ENCODE measurements at regions not wholly inside any gene's neighbourhood (a gene's known extent, or its start where the extent isn't known, plus 50 kb on each side); places are given as distances from the start of the nearest gene placed in this dataset.

GRCh38 chr20:22368235-22368634, 216.1 kb downstream of the FOXA2 start:
- DNase-seq: no peak

- DNase-seq: no peak
Measured at GRCh38 chr20:22366631-22367030, 217.7 kb downstream of the FOXA2 start.

- no peak for DNase-seq
Measured at GRCh38 chr20:22354647-22355046, 229.7 kb downstream of the FOXA2 start.

GRCh38 chr20:22353586-22353985, 230.8 kb downstream of the FOXA2 start:
- no peak for DNase-seq

- no peak for DNase-seq
Measured at GRCh38 chr20:22352019-22352418, 232.4 kb downstream of the FOXA2 start.

GRCh38 chr20:22350624-22351023, 233.7 kb downstream of the FOXA2 start:
- no peak for DNase-seq

GRCh38 chr20:22348010-22348409, 236.4 kb downstream of the FOXA2 start:
- DNase-seq: no peak

GRCh38 chr20:22346716-22347115, 237.7 kb downstream of the FOXA2 start:
- DNase-seq: no peak

- no peak for DNase-seq
Measured at GRCh38 chr20:22343612-22344011, 240.8 kb downstream of the FOXA2 start.

- no peak for DNase-seq
Measured at GRCh38 chr20:22342410-22342809, 242.0 kb downstream of the FOXA2 start.

- DNase-seq: no peak
Measured at GRCh38 chr20:22341508-22341907, 242.9 kb downstream of the FOXA2 start.

- no peak for DNase-seq
Measured at GRCh38 chr20:22339946-22340345, 244.4 kb downstream of the FOXA2 start.

GRCh38 chr20:22339091-22339881, 245.1 kb downstream of the FOXA2 start:
- DNase-seq: peak; percentile 60

- DNase-seq: peak; percentile 1
Measured at GRCh38 chr20:22338140-22338708, 246.1 kb downstream of the FOXA2 start.

GRCh38 chr20:22335210-22335609, 249.2 kb downstream of the FOXA2 start:
- DNase-seq: no peak

- DNase-seq: peak; percentile 43
Measured at GRCh38 chr20:22333885-22334545, 250.4 kb downstream of the FOXA2 start.

- no peak for DNase-seq
Measured at GRCh38 chr20:22324505-22324904, 259.9 kb downstream of the FOXA2 start.

GRCh38 chr20:22322513-22322912, 261.9 kb downstream of the FOXA2 start:
- DNase-seq: no peak

GRCh38 chr20:22321191-22321590, 263.2 kb downstream of the FOXA2 start:
- DNase-seq: no peak

- no peak for DNase-seq
Measured at GRCh38 chr20:22320245-22320915, 264.0 kb downstream of the FOXA2 start.

GRCh38 chr20:22315771-22316170, 268.6 kb downstream of the FOXA2 start:
- DNase-seq: no peak

- no peak for DNase-seq
Measured at GRCh38 chr20:22315073-22315472, 269.3 kb downstream of the FOXA2 start.

- peak; percentile 29 for DNase-seq
Measured at GRCh38 chr20:22312744-22313346, 271.5 kb downstream of the FOXA2 start.

Measured in kidney glomerular epithelial cell (primary cell).